Glutamatergic neuron (in vitro differentiated cells): ENCODE measurements at regions not wholly inside any gene's neighbourhood (a gene's known extent, or its start where the extent isn't known, plus 50 kb on each side); places are given as distances from the start of the nearest gene placed in this dataset.

Experiments used
- DNase-seq: peaks from one replicate; pipeline ENCODE4 v3.0.0; 2022
- H3K27ac Mint-ChIP-seq: one replicate; pipeline ENCODE4 v1.8.0; 2020; ENCODE audit warnings: mild to moderate bottlenecking, mixed read lengths, inconsistent platforms; ENCODE audit not compliant: unreplicated experiment
- H3K27me3 Mint-ChIP-seq: one replicate; pipeline ENCODE4 v1.8.0; 2020; ENCODE audit warnings: mild to moderate bottlenecking, moderate library complexity, mixed read lengths, inconsistent platforms; ENCODE audit not compliant: unreplicated experiment
- H3K36me3 Mint-ChIP-seq: one replicate; pipeline ENCODE4 v1.8.0; 2020; ENCODE audit warnings: mild to moderate bottlenecking, mixed read lengths, inconsistent platforms; ENCODE audit not compliant: unreplicated experiment
- H3K4me1 Mint-ChIP-seq: one replicate; pipeline ENCODE4 v1.8.0; 2020; ENCODE audit warnings: mild to moderate bottlenecking, low read depth, mixed read lengths, inconsistent platforms; ENCODE audit not compliant: unreplicated experiment
- H3K4me3 Mint-ChIP-seq: one replicate; pipeline ENCODE4 v1.8.0; 2020; ENCODE audit warnings: mild to moderate bottlenecking, mixed read lengths, inconsistent platforms; ENCODE audit not compliant: unreplicated experiment
- H3K9me3 Mint-ChIP-seq: one replicate; pipeline ENCODE4 v1.8.0; 2020; ENCODE audit warnings: mild to moderate bottlenecking, moderate library complexity, mixed read lengths, inconsistent platforms; ENCODE audit not compliant: unreplicated experiment
- TF ChIP-seq, protein P1 (sequence below): fragments of 200-600 bp; sonication (generic); IDR thresholded peaks from one replicate; pipeline ENCODE4 v1.5.0; 2021; ENCODE audit not compliant: partially characterized antibody, unreplicated experiment

DNA sequence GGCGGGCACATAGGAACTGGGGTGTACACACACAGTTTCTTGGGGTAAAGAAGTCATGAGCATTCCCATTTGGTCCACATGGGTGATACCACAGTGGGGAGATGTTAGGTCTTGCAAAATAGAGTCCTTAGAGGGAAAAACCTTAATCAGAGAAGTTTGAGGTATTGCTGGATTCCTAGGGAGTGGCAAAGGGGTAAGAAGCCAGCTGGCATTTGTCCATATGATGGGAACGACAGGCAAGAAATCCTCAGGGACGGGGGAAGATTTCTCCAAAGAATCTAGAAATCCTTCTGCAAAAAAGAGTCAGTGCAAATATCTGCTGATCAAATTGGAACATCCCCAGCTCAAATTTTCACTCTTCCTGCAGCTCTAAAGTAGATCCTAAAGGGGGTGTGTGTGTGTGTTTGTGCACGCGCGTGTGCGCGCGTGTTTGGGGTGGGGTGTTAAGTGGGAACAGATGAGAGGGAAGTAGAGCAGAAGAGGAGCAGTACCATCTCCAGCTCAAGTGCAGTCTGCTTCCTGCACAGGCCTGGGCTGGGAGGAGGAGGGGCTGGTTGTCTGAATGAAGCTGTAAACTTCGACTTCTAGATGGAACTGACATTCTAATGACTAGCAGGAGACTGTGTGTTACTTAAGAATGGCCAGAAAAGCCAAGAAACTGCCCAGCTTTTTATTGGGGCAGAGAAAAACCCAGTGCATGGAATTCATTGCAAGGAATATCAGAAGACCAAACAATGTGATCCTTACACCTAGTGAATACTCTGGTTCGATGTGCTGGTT, 168.0 kb downstream of the SPP2 start:
- DNase-seq: no peak
- Mint-ChIP-seq H3K27me3 (peaks cover 2% of the 10 kb centered on the region), H3K9me3 (peaks cover 2% of the 10 kb centered on the region), H3K4me1 (peaks cover 7% of the 10 kb centered on the region), H3K4me3 (no peak overlapping the region), H3K36me3 (no peaks in the 10 kb centered on the region), H3K27ac (no peak overlapping the region)
- TF ChIP-seq, protein P1, sequence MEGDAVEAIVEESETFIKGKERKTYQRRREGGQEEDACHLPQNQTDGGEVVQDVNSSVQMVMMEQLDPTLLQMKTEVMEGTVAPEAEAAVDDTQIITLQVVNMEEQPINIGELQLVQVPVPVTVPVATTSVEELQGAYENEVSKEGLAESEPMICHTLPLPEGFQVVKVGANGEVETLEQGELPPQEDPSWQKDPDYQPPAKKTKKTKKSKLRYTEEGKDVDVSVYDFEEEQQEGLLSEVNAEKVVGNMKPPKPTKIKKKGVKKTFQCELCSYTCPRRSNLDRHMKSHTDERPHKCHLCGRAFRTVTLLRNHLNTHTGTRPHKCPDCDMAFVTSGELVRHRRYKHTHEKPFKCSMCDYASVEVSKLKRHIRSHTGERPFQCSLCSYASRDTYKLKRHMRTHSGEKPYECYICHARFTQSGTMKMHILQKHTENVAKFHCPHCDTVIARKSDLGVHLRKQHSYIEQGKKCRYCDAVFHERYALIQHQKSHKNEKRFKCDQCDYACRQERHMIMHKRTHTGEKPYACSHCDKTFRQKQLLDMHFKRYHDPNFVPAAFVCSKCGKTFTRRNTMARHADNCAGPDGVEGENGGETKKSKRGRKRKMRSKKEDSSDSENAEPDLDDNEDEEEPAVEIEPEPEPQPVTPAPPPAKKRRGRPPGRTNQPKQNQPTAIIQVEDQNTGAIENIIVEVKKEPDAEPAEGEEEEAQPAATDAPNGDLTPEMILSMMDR: no peak

DNA sequence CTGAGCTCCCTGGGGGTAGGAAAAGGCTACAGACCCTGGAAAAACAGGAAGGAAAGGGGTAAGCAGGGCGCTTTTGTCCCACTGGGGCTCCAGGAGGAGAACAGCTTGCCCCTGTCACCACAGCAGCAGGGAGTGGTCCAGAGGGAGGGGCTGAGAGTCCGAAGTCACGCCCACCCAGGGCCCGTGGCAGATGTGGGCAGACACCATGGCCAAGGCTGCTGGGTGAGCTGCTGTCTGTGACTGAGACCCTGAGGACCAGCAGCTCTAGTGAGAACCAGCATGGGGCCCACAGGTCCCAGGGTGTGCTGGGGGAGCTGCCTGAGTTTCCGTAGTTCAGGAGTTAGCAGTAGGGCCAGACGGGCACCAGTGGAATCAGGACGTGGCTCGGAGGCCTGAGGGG, 162.0 kb downstream of the SPP2 start:
- Mint-ChIP-seq H3K27ac (no peak overlapping the region), H3K4me3 (no peak overlapping the region), H3K27me3 (no peaks in the 10 kb centered on the region), H3K36me3 (no peaks in the 10 kb centered on the region), H3K9me3 (no peaks in the 10 kb centered on the region), H3K4me1 (no peaks in the 10 kb centered on the region)
- peak; percentile 24 for DNase-seq
- TF ChIP-seq, protein P1: no peak

DNA sequence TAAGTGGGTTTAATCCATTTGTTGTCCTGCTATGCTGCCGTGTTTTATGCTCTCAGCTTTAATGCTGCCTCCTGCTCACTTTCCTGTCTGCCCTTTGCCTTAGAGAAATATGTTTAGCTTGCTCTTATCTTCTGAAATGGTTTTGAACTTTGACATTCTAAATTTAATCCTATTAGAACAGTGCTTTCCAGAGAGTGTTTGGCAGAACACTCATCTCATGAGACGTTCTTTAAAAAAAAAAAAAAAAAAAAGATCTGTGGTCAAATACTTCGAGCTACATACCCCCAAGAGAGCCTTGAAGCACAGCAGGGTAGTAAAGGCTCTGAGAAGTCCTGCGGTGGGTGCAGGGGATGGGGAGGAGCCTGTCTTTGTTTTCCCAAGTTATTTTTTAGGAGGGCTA, 161.3 kb downstream of the SPP2 start:
- DNase-seq: no peak
- H3K27ac Mint-ChIP-seq: no peak overlapping the region
- H3K4me3 Mint-ChIP-seq: no peak overlapping the region
- no peaks in the 10 kb centered on the region for H3K27me3 Mint-ChIP-seq
- H3K4me1 Mint-ChIP-seq: no peaks in the 10 kb centered on the region
- TF ChIP-seq, protein P1: no peak
- no peaks in the 10 kb centered on the region for H3K9me3 Mint-ChIP-seq
- no peaks in the 10 kb centered on the region for H3K36me3 Mint-ChIP-seq

DNA sequence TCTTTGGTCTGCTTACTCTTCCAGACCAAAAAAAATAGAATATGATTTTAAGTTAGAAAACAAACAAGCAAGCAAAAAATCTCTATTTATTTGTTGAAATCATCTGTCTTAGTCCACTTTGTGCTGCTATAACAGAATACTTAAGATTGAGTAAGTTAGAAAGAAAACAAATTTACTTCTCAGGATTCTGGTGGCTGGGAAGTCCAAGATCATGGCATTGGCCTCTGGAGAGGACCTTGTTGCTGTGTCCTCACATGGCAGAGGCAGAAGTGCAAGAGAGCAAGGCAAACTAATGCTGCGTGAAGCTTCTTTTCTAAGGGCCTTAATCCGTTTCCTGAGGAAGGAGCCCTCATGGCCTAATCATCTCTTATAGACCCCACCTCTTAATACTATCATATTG, 156.2 kb downstream of the SPP2 start:
- Mint-ChIP-seq H3K27ac (no peak overlapping the region), H3K9me3 (peaks cover 5% of the 10 kb centered on the region), H3K27me3 (peaks cover 2% of the 10 kb centered on the region), H3K36me3 (no peaks in the 10 kb centered on the region), H3K4me1 (no peaks in the 10 kb centered on the region), H3K4me3 (no peak overlapping the region)
- DNase-seq: no peak
- TF ChIP-seq, protein P1: no peak

DNA sequence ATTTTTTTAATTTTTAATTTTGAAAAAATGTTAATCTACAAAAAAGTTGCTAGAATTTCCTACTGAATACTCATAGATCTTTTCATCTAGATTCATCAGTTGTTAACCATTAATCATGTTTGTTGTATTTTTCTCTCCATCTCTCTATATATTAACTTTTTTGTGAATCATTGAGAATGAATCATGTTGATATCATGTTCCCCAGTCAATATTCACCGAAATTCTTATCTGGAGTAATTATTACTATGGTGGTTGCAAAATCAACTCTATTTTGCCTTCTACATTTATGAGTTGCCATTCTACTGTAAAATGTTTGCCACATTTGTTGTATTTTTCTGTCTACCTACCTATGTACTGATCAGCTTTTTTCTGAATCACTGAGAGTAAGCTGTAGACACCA, 154.0 kb downstream of the SPP2 start:
- Mint-ChIP-seq H3K9me3 (peaks cover 5% of the 10 kb centered on the region), H3K27ac (no peak overlapping the region), H3K36me3 (no peaks in the 10 kb centered on the region), H3K27me3 (peaks cover 2% of the 10 kb centered on the region), H3K4me1 (no peaks in the 10 kb centered on the region), H3K4me3 (no peak overlapping the region)
- TF ChIP-seq, protein P1: no peak
- no peak for DNase-seq
